HG03196 (cell line): ENCODE measurements at regions not wholly inside any gene's neighbourhood (a gene's known extent, or its start where the extent isn't known, plus 50 kb on each side); places are given as distances from the start of the nearest gene placed in this dataset.

ENCODE experiments used
- ATAC-seq: cut with Tn5 transposase; IDR thresholded peaks from one replicate; pipeline ENCODE4 v1.9.1; 2021; ENCODE audit not compliant: unreplicated experiment

GRCh38 chrX:22392133-22392948 is 119.6 kb downstream of the CBLL2 start:
- no peak for ATAC-seq

- no peak for ATAC-seq
Observed at GRCh38 chrX:22395372-22395771, 122.7 kb downstream of the CBLL2 start.

GRCh38 chrX:22396408-22396807 is 123.7 kb downstream of the CBLL2 start:
- no peak for ATAC-seq

- no peak for ATAC-seq
Observed at GRCh38 chrX:22397566-22397965, 124.9 kb downstream of the CBLL2 start.

DNA sequence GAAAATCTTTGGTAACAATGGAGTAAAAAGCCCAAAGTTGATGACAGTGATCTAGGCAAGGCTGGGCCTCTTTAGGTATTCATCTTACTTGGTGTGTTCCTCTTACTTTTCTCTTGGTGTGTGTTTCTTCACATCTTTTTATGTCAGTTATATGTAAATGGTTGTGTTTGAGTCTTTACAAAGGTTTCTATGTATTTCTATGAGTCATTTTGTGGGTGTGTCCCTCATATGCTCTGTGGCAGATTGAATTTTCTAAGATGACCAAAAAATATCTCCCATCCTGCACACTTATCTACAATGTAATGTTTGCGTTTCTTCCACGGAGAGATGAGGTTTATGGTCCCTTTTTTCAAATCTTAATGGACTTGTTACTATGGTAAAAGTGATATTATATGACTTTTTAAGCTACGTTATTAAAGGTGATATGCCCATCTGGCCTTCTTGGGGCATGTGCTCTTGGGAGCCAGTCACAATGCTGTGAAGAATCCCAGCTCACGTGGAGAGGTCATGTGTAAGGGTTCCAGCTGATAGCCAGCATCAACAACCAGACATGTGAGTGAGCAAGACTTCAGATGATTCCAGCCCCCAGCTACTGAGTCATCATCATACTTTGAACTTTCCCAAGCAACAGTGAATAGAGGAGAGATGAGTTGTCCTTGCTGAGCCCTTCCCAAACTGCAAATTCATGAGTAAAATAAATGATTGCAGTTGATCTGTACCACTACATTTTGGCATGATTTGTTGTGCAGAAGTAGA is 126.9 kb downstream of the CBLL2 start:
- no peak for ATAC-seq

- ATAC-seq, result no peak
Observed at GRCh38 chrX:22404297-22404696, 131.6 kb downstream of the CBLL2 start.

DNA sequence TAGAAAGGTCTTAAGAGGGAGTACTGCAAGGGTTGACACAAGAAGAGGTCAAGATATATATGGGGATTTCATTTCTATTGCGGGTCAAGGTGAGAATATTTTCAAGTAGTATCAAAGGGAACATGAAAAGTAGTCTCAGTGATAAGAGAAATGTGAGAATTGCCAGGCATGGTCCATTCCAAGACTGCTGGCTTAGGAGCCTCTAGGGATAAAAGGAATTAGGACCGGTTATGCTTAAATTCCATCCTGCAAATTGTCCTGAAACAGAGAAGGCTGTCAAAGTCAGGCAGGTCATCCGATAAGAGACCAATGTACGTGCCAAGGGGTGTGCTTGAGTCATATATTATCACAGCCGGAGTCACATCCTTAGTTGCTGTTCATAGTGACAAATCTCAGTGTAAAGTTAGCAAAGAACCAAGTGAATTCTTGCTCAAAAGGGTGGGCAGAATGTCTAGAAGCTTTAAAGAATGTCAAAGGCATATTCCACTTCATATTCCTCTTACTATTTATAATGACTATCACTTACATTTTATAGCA is 133.6 kb downstream of the CBLL2 start:
- ATAC-seq, result no peak

DNA sequence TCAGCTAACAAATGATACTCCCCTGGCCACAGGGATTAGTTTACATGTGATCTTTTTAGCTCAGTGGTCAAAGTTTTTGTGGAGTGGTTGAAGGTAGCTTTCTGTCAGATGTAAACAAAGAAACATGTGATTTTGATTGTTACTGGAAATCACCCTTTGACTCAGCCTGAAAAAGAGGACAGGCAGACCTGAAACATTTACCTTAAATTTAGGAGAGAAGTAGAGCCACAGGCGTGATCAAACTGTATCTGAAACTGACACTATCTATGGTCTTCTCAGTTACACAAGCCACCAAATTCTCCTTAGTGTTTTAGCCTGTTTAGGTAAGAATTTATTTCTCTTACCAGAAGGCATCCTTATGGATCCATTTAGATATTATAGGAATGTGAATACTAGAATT is 136.7 kb downstream of the CBLL2 start:
- no peak for ATAC-seq

DNA sequence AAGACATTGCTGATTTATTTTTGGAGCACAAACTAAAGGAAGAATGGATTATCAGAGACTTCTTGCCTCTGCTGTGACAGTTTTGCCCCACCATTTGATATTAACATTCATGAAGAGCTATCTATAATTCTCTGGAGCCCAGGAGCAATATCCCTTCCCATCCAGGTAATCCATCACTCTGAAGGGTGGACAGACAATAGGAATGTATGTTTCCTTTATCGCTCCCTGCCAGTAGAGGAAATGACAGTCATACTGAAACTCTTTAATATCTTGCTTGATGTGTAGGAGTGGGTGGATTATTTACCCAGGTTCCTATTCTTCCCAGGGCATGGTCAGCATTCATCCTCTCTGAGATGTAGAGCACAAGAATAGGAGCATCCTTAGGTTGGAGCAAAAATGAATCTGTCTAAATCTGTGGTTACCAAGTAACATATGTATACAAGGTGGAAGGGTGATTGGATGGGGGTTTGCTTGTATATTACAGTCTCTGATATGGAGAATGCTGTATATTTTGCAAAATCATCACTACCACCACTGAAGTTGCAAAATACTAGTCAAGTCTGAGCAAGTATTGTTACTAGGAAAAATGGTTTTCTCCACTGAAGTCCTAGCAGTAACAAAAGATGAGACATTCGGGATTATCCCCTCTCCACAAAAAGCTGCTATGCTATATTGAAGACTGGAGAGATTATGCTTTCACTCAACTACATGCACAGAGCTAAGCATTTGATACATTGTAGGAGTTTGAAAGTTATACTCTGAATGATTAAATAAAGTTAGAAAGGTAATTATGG is 151.6 kb downstream of the CBLL2 start:
- ATAC-seq, result no peak

DNA sequence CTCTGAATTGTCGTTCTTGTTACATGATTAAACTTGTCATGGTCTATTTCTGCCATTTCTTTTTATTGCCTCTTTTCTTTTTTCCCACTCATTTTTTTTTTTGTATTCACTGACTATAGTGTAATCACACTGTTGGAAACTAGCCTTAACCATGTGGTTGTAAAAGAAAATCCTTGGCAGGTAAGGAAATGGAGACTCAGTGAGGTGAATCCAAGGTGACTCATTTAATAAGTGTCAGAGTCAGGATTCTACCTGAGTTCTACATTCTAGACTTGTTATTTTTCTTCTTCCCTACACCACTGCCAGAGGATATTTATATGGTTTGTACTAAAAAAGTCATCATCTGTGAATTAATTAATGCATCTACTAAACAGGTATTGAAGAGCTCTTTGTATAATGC is 152.2 kb downstream of the CBLL2 start:
- ATAC-seq, result no peak

DNA sequence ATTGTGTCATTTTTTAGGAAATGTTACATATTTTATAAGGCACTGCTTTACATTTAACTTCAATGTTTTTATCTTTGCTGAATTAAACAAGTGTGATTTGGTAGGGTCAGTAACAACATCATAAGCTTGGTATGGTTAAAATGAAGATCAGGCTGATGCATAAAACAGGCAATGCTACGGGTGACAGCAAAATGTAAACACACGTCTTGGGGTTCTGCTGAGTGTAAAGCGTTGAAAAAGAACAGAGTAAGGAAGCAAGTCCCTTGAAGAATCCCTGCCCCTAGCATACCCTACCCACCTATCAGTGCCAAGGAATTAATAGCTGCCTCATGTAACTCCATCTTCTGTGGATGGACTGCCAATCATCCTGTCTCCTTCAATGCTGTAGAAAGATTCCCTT is 157.0 kb downstream of the CBLL2 start:
- no peak for ATAC-seq

- ATAC-seq, result no peak
Observed at GRCh38 chrX:22430701-22431100, 158.0 kb downstream of the CBLL2 start.

DNA sequence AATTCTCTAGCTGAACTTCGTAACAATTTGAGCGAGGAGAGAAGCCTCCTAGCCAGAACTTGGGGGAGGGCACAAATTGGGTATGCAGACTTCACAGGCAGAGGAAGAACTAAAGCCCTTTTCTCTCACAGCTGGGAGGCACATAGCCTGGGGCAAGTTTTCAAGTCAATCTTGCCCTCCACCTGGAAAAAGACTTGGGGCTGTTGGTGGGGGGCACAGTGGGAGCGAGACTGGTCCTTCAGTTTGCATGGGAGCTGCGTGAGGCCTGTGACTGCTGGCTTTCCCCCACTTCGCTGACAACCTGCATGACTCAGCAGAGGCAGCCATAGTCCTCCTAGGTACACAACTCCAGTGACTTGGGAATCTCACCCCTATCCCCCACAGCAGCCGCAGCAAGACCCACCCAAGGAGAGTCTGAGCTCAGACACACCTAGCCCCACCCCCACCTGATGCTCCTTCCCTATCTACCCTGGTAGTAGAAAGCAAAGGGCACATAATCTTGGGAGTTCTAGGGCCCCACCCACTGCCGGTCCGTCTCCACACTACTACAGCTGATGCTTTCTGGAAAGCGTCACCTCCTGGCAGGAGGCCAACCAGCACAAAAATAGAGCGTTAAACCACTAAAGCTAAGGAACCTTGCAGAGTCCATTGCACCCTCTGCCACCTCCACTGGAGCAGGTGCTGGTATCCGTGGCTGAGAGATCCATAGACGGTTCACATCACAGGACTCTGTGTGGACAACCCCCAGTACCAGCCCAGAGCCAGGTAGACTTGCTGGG is 160.8 kb downstream of the CBLL2 start:
- ATAC-seq, result no peak

- no peak for ATAC-seq
Observed at GRCh38 chrX:22445880-22446279, 173.2 kb downstream of the CBLL2 start.

GRCh38 chrX:22462959-22463358 is 190.2 kb downstream of the CBLL2 start:
- no peak for ATAC-seq

DNA sequence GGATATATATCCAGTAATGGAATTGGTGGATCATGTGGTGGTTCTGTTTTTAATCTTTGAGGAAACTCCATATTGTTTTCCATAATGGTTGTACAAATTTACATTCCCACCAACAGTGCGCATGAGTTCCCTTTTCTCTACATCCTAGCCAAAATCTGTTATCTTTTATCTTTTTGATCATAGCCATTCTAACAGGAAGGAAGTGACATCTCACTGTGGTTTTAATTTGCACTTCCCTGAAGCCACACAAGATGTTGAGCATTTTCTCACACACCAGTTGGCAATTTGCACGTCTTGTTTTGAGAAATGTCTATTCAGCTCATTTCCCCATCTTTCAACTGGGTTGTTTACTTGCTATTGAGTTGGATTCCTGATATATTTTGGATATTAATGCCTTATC is 194.9 kb downstream of the CBLL2 start:
- no peak for ATAC-seq

- no peak for ATAC-seq
Observed at GRCh38 chrX:22481436-22481835, 208.7 kb downstream of the CBLL2 start.

DNA sequence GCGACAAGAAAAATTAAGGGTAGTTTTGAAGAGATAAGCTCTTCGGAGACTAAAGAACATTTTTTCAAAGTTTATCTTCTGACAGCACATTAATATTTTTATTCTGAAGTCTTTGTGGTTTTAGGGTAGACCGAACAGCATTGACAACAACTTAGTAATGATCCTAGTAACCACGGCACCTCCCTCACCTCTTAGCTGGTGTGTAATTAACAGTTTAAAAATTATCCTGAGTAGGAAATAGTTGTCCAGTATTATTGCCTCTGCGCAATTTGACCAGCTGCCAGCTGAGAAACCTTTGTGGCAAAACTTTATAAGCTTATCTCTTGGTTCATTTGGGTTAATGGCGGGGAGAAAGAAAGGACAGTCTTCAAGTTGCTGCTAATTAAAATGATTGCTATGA is 213.6 kb downstream of the CBLL2 start:
- ATAC-seq, result no peak

DNA sequence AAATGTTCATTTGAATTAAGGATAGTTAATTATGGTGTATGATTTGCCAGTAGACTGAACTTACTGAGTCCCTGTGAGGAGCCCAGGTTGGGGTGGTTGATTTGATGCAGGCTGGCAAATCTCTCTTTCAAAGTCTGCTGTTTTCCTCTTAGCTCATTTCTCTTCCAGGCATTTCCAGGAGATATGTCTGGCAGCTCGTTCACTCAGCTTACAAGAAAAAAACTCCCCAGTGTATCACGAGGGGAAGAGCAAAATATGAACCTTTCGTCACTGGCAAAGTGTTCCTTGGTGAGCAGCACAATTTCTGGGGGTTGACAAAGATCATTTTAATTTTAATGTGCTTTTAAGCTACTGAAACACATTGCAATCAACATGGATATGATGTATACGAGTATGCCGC is 244.2 kb downstream of the CBLL2 start:
- no peak for ATAC-seq

- no peak for ATAC-seq
Observed at GRCh38 chrX:22520128-22520828, 247.6 kb downstream of the CBLL2 start.
